SU-DHL-6 (cell line): ENCODE measurements at regions not wholly inside any gene's neighbourhood (a gene's known extent, or its start where the extent isn't known, plus 50 kb on each side); places are given as distances from the start of the nearest gene placed in this dataset.

ENCODE experiments used
- H2AFZ ChIP-seq: fragments of 200-600 bp; sonication (generic); 2 replicates; pipeline ENCODE4 v1.6.1; 2014; ENCODE audit warnings: low read depth, mild to moderate bottlenecking, moderate library complexity, mixed read lengths, antibody characterized with exemption, low read length; ENCODE audit not compliant: severe bottlenecking
- H3F3A ChIP-seq: fragments of 200-600 bp; shearing (Covaris generic); 2 replicates; pipeline ENCODE4 v1.6.0; 2016; ENCODE audit warnings: antibody characterized with exemption, mild to moderate bottlenecking; ENCODE audit not compliant: insufficient read depth
- H3K27ac ChIP-seq: fragments of 200-600 bp; sonication (generic); 2 replicates; pipeline ENCODE4 v1.5.1; 2016; ENCODE audit warnings: low read depth, mild to moderate bottlenecking, low read length, moderate library complexity, mixed read lengths
- H3K27me3 ChIP-seq: fragments of 200-600 bp; sonication (generic), shearing (Covaris generic); 2 replicates; pipeline ENCODE4 v1.6.0; 2014; ENCODE audit warnings: mild to moderate bottlenecking, low read length
- H3K36me3 ChIP-seq: fragments of 200-600 bp; sonication (generic); 2 replicates; pipeline ENCODE4 v1.6.1; 2014; ENCODE audit warnings: mild to moderate bottlenecking, low read length, mixed read lengths
- H3K4me2 ChIP-seq: fragments of 300-600, 200-600 bp; shearing (Covaris generic), sonication (generic); 2 replicates; pipeline ENCODE4 v1.6.0; 2014; ENCODE audit warnings: low read length, low read depth, mild to moderate bottlenecking; ENCODE audit not compliant: poor library complexity, severe bottlenecking
- H3K4me3 ChIP-seq: fragments of 200-600 bp; sonication (generic); 2 replicates; pipeline ENCODE4 v1.5.1; 2014; ENCODE audit warnings: antibody characterized with exemption, low read length, mild to moderate bottlenecking, mixed read lengths; ENCODE audit not compliant: insufficient read depth, poor library complexity, severe bottlenecking
- H3K79me2 ChIP-seq: fragments of 200-600 bp; sonication (generic); 2 replicates; pipeline ENCODE4 v1.6.1; 2014; ENCODE audit warnings: mild to moderate bottlenecking, low read length, moderate library complexity; ENCODE audit not compliant: insufficient read depth
- H3K9ac ChIP-seq: fragments of 200-600 bp; sonication (generic); 2 replicates; pipeline ENCODE4 v1.7.0; 2014; ENCODE audit warnings: mild to moderate bottlenecking, low read length
- H3K9me2 ChIP-seq: fragments of 200-600 bp; sonication (generic); replicated peaks from 2 replicates; pipeline ENCODE4 v1.6.1; 2014; ENCODE audit warnings: low read length; ENCODE audit not compliant: insufficient read depth
- H3K9me3 ChIP-seq: fragments of 200-600 bp; sonication (generic); 2 replicates; pipeline ENCODE4 v1.6.1; 2014; ENCODE audit warnings: low read length, mixed read lengths; ENCODE audit not compliant: insufficient read depth
- H4K20me1 ChIP-seq: fragments of 200-600 bp; sonication (generic); 2 replicates; pipeline ENCODE4 v1.6.1; 2014; ENCODE audit warnings: low read depth, mild to moderate bottlenecking, antibody characterized with exemption, low read length, moderate library complexity, mixed read lengths
- CTCF ChIP-seq: fragments of 200-600 bp; sonication (generic); IDR thresholded peaks from one replicate; pipeline ENCODE4 v1.5.1; 2017; ENCODE audit warnings: antibody characterized with exemption, mild to moderate bottlenecking, low read length, moderate library complexity; ENCODE audit not compliant: insufficient read depth, poor library complexity, severe bottlenecking
- EZH2phosphoT487 ChIP-seq: fragments of 200-600 bp; sonication (generic), shearing (Covaris generic); conservative IDR thresholded peaks from 2 replicates; pipeline ENCODE4 v1.6.1; 2018; ENCODE audit warnings: mild to moderate bottlenecking, antibody characterized with exemption, low read length, moderate library complexity, mixed read lengths

GRCh38 chr12:28988325-28988704, 160.8 kb upstream of the FAR2 start:
- no peak overlapping the region for H3K27ac ChIP-seq
- no peaks in the 10 kb centered on the region for H3K9me3 ChIP-seq
- no peaks in the 10 kb centered on the region for H3K9me2 ChIP-seq
- H3K4me2 ChIP-seq = no peak overlapping the region
- no peak for TF ChIP-seq EZH2phosphoT487
- no peak for TF ChIP-seq CTCF
- H3K4me3 ChIP-seq = no peak overlapping the region
- H4K20me1 ChIP-seq = no peaks in the 10 kb centered on the region
- no peak overlapping the region for H3K9ac ChIP-seq
- H3K27me3 ChIP-seq = no peaks in the 10 kb centered on the region
- no peaks in the 10 kb centered on the region for H3F3A ChIP-seq
- no peaks in the 10 kb centered on the region for H3K36me3 ChIP-seq
- H2AFZ ChIP-seq = no peak overlapping the region
- H3K79me2 ChIP-seq = no peaks in the 10 kb centered on the region

GRCh38 chr12:28991626-28992025, 157.5 kb upstream of the FAR2 start:
- H3K9ac ChIP-seq = no peak overlapping the region
- no peaks in the 10 kb centered on the region for H3F3A ChIP-seq
- no peaks in the 10 kb centered on the region for H3K79me2 ChIP-seq
- no peaks in the 10 kb centered on the region for H4K20me1 ChIP-seq
- no peaks in the 10 kb centered on the region for H3K9me3 ChIP-seq
- H3K9me2 ChIP-seq = no peaks in the 10 kb centered on the region
- H3K36me3 ChIP-seq = no peaks in the 10 kb centered on the region
- H2AFZ ChIP-seq = no peak overlapping the region
- H3K27ac ChIP-seq = no peak overlapping the region
- no peak overlapping the region for H3K4me2 ChIP-seq
- TF ChIP-seq EZH2phosphoT487 (no peak), CTCF (no peak)
- H3K27me3 ChIP-seq = no peaks in the 10 kb centered on the region
- no peak overlapping the region for H3K4me3 ChIP-seq

- Histone ChIP-seq H3K79me2 (no peaks in the 10 kb centered on the region), H3K9me2 (no peaks in the 10 kb centered on the region), H3K27ac (no peak overlapping the region), H3K27me3 (no peaks in the 10 kb centered on the region), H3K4me2 (no peak overlapping the region), H3K36me3 (no peaks in the 10 kb centered on the region), H3F3A (no peaks in the 10 kb centered on the region), H3K9me3 (no peaks in the 10 kb centered on the region), H3K9ac (no peak overlapping the region), H4K20me1 (no peaks in the 10 kb centered on the region), H2AFZ (no peak overlapping the region), H3K4me3 (no peak overlapping the region)
- no peak for TF ChIP-seq CTCF
- no peak for TF ChIP-seq EZH2phosphoT487
Observed at GRCh38 chr12:28993720-28994119, 155.4 kb upstream of the FAR2 start.
